HepG2 (cell line): ENCODE measurements at regions not wholly inside any gene's neighbourhood (a gene's known extent, or its start where the extent isn't known, plus 50 kb on each side); places are given as distances from the start of the nearest gene placed in this dataset.

Experiments
- ATAC-seq: fragments of 200-7000 bp; cut with Tn5 transposase; 3 replicates; pipeline ENCODE4 v1.9.1; 2020; ENCODE audit warnings: mild to moderate bottlenecking, moderate library complexity
- BruUV-seq: library from RNA; stranded (reverse); fragments of 400-500 nt; replicated peaks from 2 replicates; lab custom pipeline; 2021; lab: Mats Ljungman, UMichigan
- CTCF ChIA-PET: fragments of 300-600 bp; formaldehyde crosslinking; extraction: SDS; loops from one replicate; lab custom pipeline; 2021; ENCODE audit warnings: low total read pairs, inconsistent platforms, low intra/inter-chr PET ratio; lab: Yijun Ruan, JAX
- POLR2A ChIA-PET: fragments of 350-600 bp; sonication (Branson Sonifier 250); formaldehyde crosslinking; loops from one replicate; lab custom pipeline; 2020; ENCODE audit warnings: antibody characterized with exemption, inconsistent platforms; lab: Yijun Ruan, JAX
- DNase-seq: peaks from one replicate; pipeline ENCODE4 v3.0.0-alpha.2; 2015; ENCODE audit warnings: low spot score
- FAIRE-seq: peaks from 3 replicates; lab custom pipeline; 2011; peaks lifted over from hg19 to GRCh38; lab: Jason Lieb, UNC
- H2AFZ ChIP-seq: one replicate; pipeline ENCODE4 v1.6.1; 2011; ENCODE audit warnings: low read length, inconsistent platforms
- H3K27ac ChIP-seq: fragments of 300-600 bp; 3 replicates; pipeline ENCODE4 v1.8.0; 2011; ENCODE audit warnings: mixed run types, mild to moderate bottlenecking, mixed read lengths, low read length, inconsistent platforms; ENCODE audit not compliant: insufficient read depth; ENCODE audit errors: extremely low read length
- H3K27me3 ChIP-seq, 2 experiments: fragments of 200-600 bp in 1 of 2; 2 replicates in 1 of 2; 3 replicates in 1 of 2; pipeline versions ENCODE4 v1.6.0 to v1.8.0; 2011; ENCODE audit warnings: low read length in 2 of 2, mild to moderate bottlenecking in 2 of 2, moderate library complexity in 2 of 2, inconsistent platforms in 1 of 2; ENCODE audit not compliant: insufficient read depth in 2 of 2, control insufficient read depth in 1 of 2
- H3K36me3 ChIP-seq, 2 experiments: fragments of 200-600 bp in 1 of 2; replicated peaks in 1 of 2; 2 replicates in 1 of 2; 3 replicates in 1 of 2; pipeline versions ENCODE4 v1.5.1 to v1.8.0; 2011; ENCODE audit warnings: low read length in 2 of 2, inconsistent platforms in 1 of 2; ENCODE audit not compliant: insufficient read depth in 2 of 2, control insufficient read depth in 1 of 2
- H3K4me1 ChIP-seq: 2 replicates; pipeline ENCODE4 v1.5.1; 2012; ENCODE audit warnings: low read length, inconsistent platforms; ENCODE audit not compliant: insufficient read depth
- H3K4me2 ChIP-seq: 2 replicates; pipeline ENCODE4 v1.6.0; 2011; ENCODE audit warnings: low read depth, low read length, inconsistent platforms
- H3K4me3 ChIP-seq, 3 experiments: fragments of 200-600 bp in 1 of 3; sonication (generic), shearing (Covaris generic) in 1 of 3; replicated peaks in 1 of 3; 2 replicates each; pipeline ENCODE4 v1.5.1; 2011 to 2016; ENCODE audit warnings: low read length in 3 of 3, inconsistent platforms in 2 of 3, low read depth in 2 of 3, mild to moderate bottlenecking in 2 of 3, control low read depth in 1 of 3, mixed read lengths in 1 of 3; ENCODE audit not compliant: insufficient read depth in 1 of 3
- H3K79me2 ChIP-seq: one replicate; pipeline ENCODE4 v1.6.1; 2011; ENCODE audit warnings: low read length, inconsistent platforms; ENCODE audit not compliant: insufficient read depth
- H3K9ac ChIP-seq: 2 replicates; pipeline ENCODE4 v1.6.0; 2011; ENCODE audit warnings: mild to moderate bottlenecking, low read depth, low read length, inconsistent platforms; ENCODE audit not compliant: insufficient read depth
- H3K9me3 ChIP-seq: 2 replicates; pipeline ENCODE4 v1.5.1; 2012; ENCODE audit warnings: mild to moderate bottlenecking, low read length
- H4K20me1 ChIP-seq: 2 replicates; pipeline ENCODE4 v1.6.0; 2011; ENCODE audit warnings: inconsistent platforms, mild to moderate bottlenecking, low read length, moderate library complexity; ENCODE audit not compliant: insufficient read depth
- AGO2 ChIP-seq: fragments of 200-400 bp; formaldehyde crosslinking; optimal IDR thresholded peaks from 2 replicates; pipeline ENCODE3; 2017; ENCODE audit warnings: mild to moderate bottlenecking, low read depth, low read length, moderate library complexity
- HOXD1 ChIP-seq: sonication (generic); formaldehyde crosslinking; IDR thresholded peaks from 2 replicates; pipeline ENCODE4 v1.5.0; 2020; ENCODE audit warnings: missing genetic modification reagents
- MEF2D ChIP-seq: sonication (generic); formaldehyde crosslinking; IDR thresholded peaks from 2 replicates; pipeline ENCODE4 v1.5.1; 2020; ENCODE audit warnings: mild to moderate bottlenecking, missing genetic modification reagents
- WGBS: methylation state at CpG from one replicate; pipeline ENCODE4 v1.1.6; 2017; ENCODE audit warnings: low lambda C conversion rate; 5-methylcytosine and 5-hydroxymethylcytosine counted together
- in situ Hi-C: cut with HindIII; loops from 2 replicates; pipeline ENCODE4 v1.10.0; 2017; ENCODE audit warnings: low pct_unique_long_range_greater_than_20kb; ENCODE audit not compliant: extremely low pct_ligation_motif_present
- intact Hi-C: fragments of 100-400 bp; cut with micrococcal nuclease; formaldehyde crosslinking; loops from one replicate; pipeline ENCODE4 v1.10.0; 2022; ENCODE audit not compliant: unreplicated experiment
- TF ChIP-seq, protein P1 (sequence below): IDR thresholded peaks from 2 replicates; pipeline ENCODE4 v1.6.1; 2016; ENCODE audit warnings: missing compliant biosample characterization, missing genetic modification reagents, borderline replicate concordance
- TF ChIP-seq, protein P2 (sequence below): sonication (generic); formaldehyde crosslinking; IDR thresholded peaks from 2 replicates; pipeline ENCODE4 v1.8.0; 2022; ENCODE audit warnings: mild to moderate bottlenecking, missing genetic modification reagents, borderline replicate concordance

DNA sequence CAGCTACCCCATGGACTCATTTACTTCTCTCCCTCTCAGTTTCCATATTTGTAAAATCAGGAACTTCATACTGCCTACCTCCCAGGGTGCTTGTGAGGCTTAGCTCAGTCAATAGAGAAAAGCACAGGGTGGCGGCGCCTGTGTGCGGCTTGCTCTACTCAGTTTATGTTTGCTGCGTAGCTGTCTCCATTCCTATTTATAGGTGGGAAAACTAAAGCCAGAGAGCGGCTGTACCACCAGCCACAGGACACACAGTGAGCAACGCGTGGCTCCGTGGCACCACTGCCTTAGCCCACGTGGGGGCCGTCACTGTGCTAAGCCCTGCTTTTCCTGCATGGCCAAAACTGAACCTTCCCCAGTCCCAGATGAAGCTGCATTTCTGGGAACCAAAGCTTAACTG is 292.4 kb downstream of the TEX29 start:
- Histone ChIP-seq H3K4me2 (no peak overlapping the region), H2AFZ (no peak overlapping the region), H3K27me3 (peaks cover 0 to 6% of the 10 kb centered on the region in 2 experiments; a peak in 3 of 5 replicates), H3K9ac (no peak overlapping the region), H4K20me1 (no peaks in the 10 kb centered on the region), H3K36me3 (no peaks in the 10 kb centered on the region), H3K4me3 (no peak overlapping the region), H3K4me1 (0 out of 2 replicates have a peak, but pooled peaks cover 5% of the 10 kb centered on the region), H3K27ac (no peak overlapping the region), H3K79me2 (no peaks in the 10 kb centered on the region), H3K9me3 (no peaks in the 10 kb centered on the region)
- in situ Hi-C loops = no loop called here
- ChIA-PET POLR2A (no interaction called here), CTCF (no interaction called here)
- ATAC-seq = no peak
- intact Hi-C loops = no loop called here
- no peak for DNase-seq
- TF ChIP-seq, protein P1, sequence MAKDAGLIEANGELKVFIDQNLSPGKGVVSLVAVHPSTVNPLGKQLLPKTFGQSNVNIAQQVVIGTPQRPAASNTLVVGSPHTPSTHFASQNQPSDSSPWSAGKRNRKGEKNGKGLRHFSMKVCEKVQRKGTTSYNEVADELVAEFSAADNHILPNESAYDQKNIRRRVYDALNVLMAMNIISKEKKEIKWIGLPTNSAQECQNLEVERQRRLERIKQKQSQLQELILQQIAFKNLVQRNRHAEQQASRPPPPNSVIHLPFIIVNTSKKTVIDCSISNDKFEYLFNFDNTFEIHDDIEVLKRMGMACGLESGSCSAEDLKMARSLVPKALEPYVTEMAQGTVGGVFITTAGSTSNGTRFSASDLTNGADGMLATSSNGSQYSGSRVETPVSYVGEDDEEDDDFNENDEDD = no peak
- TF ChIP-seq HOXD1 (CRISPR knock-in tag) (no peak), MEF2D (CRISPR knock-in tag) (no peak)
- TF ChIP-seq, protein P2, sequence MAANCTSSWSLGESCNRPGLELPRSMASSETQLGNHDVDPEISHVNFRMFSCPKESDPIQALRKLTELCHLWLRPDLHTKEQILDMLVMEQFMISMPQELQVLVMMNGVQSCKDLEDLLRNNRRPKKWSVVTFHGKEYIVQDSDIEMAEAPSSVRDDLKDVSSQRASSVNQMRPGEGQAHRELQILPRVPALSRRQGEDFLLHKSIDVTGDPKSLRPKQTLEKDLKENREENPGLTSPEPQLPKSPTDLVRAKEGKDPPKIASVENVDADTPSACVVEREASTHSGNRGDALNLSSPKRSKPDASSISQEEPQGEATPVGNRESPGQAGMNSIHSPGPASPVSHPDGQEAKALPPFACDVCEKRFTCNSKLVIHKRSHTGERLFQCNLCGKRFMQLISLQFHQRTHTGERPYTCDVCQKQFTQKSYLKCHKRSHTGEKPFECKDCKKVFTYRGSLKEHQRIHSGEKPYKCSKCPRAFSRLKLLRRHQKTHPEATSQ (CRISPR knock-in tag) = no peak
- WGBS = 87% methylated on average over 3 of the region's 10 CpGs
- no TSS peak for BruUV-seq
- no peak for FAIRE-seq

- no peak for ATAC-seq
- Histone ChIP-seq H3K27me3 (peaks cover 0 to 13% of the 10 kb centered on the region in 2 experiments; a peak in 3 of 5 replicates), H3K4me3 (no peak overlapping the region), H2AFZ (no peak overlapping the region), H3K79me2 (no peaks in the 10 kb centered on the region), H3K9ac (no peak overlapping the region), H4K20me1 (no peaks in the 10 kb centered on the region), H3K4me2 (no peak overlapping the region), H3K27ac (no peak overlapping the region), H3K36me3 (no peaks in the 10 kb centered on the region), H3K9me3 (no peaks in the 10 kb centered on the region)
- DNase-seq = no peak
- ChIA-PET CTCF (no interaction called here), POLR2A (no interaction called here)
- intact Hi-C loops = no loop called here
- 52% methylated on average over 2 of the region's 7 CpGs for WGBS
- in situ Hi-C loops = no loop called here
- BruUV-seq = no TSS peak
- no peak for TF ChIP-seq AGO2
- TF ChIP-seq, all 625 proteins: peak for 0
- H3K4me1 ChIP-seq = 0 out of 2 replicates have a peak, but pooled peaks cover 5% of the 10 kb centered on the region
- no peak for FAIRE-seq
Observed at GRCh38 chr13:111614009-111614408, 293.6 kb downstream of the TEX29 start.
